ENCODE measurements at regions not wholly inside any gene's neighbourhood (a gene's known extent, or its start where the extent isn't known, plus 50 kb on each side); places are given as distances from the start of the nearest gene placed in this dataset.
A peak's percentile ranks its signal among the peaks of the same experiment; 100 is the strongest.

DNA sequence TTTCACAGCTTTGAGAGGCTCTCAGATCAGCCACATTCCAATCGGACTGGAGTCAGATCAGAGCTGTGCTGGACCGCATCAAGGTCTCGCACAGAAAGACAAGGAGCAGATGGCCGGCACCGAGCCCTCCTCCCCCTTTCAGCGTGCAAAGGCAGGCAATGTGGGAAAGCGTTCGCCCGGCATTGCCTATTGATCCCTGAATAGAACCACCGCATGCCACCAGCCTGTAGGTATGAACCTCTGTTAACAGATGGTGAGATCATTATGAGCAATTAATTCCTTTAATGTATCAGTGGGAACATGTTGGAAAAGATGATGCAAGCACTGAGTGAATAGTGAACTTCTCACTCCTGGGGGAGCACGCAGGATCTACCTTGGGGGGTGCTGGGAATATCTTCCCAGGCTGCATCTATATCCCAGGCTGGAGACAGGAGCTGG lies 117.5 kb upstream of the ID4 start:
- Histone ChIP-seq H3K4me3 (ENCODE audit: insufficient read depth, low read depth, low read length) (no peak overlapping the region), H3K9me3 (ENCODE audit: control insufficient read depth, insufficient read depth, low read length) (no peaks in the 10 kb centered on the region), H2BK20ac (ENCODE audit: low read depth, low read length) (peak overlapping the region; percentile 65; the same call in 1 of the 2 replicates), H2BK15ac (ENCODE audit: low read depth, low read length) (no peak overlapping the region; the same call in 2 of the 3 replicates), H3K4me2 (ENCODE audit: low read depth, low read length) (peak overlapping the region; percentile 89), H3K9ac (ENCODE audit: low read depth, low read length) (no peak overlapping the region; the same call in 1 of the 2 replicates), H2BK120ac (ENCODE audit: low read depth, low read length) (peak overlapping the region; percentile 81), H4K20me1 (ENCODE audit: insufficient read depth, low read length) (no peaks in the 10 kb centered on the region), H3K9me1 (ENCODE audit: insufficient read depth, low read length) (peaks cover 5% of the 10 kb centered on the region), H3K27me3 (ENCODE audit: control insufficient read depth, insufficient read depth, low read length) (no peaks in the 10 kb centered on the region), H3K79me1 (ENCODE audit: low read depth in 1 of 2, low read length in 2 of 2) (no peaks in the 10 kb centered on the region), H3K4me1 (ENCODE audit: control insufficient read depth, insufficient read depth, low read length) (peaks cover 3% of the 10 kb centered on the region), H2BK5ac (ENCODE audit: low read depth, low read length, poor library complexity, severe bottlenecking) (no peak overlapping the region), H4K8ac (ENCODE audit: low read depth in 2 of 2, low read length in 2 of 2) (peak overlapping the region in 1 of 2 experiments; percentile 16; a peak in 1 of 4 replicates), H3K56ac (ENCODE audit: extremely low read depth, insufficient read depth, low read length) (no peak overlapping the region), H3K4ac (ENCODE audit: low read depth, low read length) (peak overlapping the region; percentile 33), H2AK9ac (replicated peaks; ENCODE audit: low read depth, low read length, poor library complexity) (no peak overlapping the region), H3K18ac (ENCODE audit: low read depth, low read length) (no peak overlapping the region), H4K5ac (ENCODE audit: low read depth, low read length) (no peak overlapping the region), H3K27ac (ENCODE audit: insufficient read depth, low read length) (no peak overlapping the region), H3K23ac (ENCODE audit: low read depth, low read length) (no peak overlapping the region; the same call in 1 of the 2 replicates), H2AK5ac (ENCODE audit: low read depth, low read length) (no peak overlapping the region), H3K36me3 (ENCODE audit: control insufficient read depth, insufficient read depth, low read length) (no peaks in the 10 kb centered on the region), H2AFZ (replicated peaks; ENCODE audit: low read length, poor library complexity) (peak overlapping the region; percentile 70), H4K91ac (ENCODE audit: insufficient read depth, low read depth, low read length) (no peak overlapping the region), H3K14ac (replicated peaks; ENCODE audit: low read depth, low read length) (no peak overlapping the region)
- BruUV-seq (replicated peaks) = no TSS peak
- TF ChIP-seq CEBPB (IDR thresholded peaks at IDR 0.05; ENCODE audit: low read depth, low read length) = peak; percentile 47
- TF ChIP-seq RAD21 (IDR thresholded peaks at IDR 0.05; ENCODE audit: low read length) = no peak
- no CpG with 5 or more reads among the region's 11 CpGs for WGBS, 2 experiments (ENCODE audit: extremely low coverage in 2 of 2, insufficient read length in 1 of 2)
- ChIA-PET CTCF (no interaction called here), POLR2A (ENCODE audit: unreplicated experiment) (no interaction called here)
- DNase-seq (peak; percentile 70), ATAC-seq (ENCODE audit: low read depth) (peak; percentile 79)
- intact Hi-C loops (cut with micrococcal nuclease) = loop anchor here (5.0 kb wide), 2 partner anchors 83 to 118 kb away; partner anchors contain the start of gene ID4
- in situ Hi-C loops (cut with MboI; ENCODE audit: low sequenced_read_pairs) = no loop called here
- dilution Hi-C loops (cut with HindIII; ENCODE audit: low sequenced_read_pairs, unreplicated experiment) = no loop called here

All from IMR-90 (cell line).